OCI-LY1 (cell line): ENCODE measurements at regions not wholly inside any gene's neighbourhood (a gene's known extent, or its start where the extent isn't known, plus 50 kb on each side); places are given as distances from the start of the nearest gene placed in this dataset.

Experiments used
- H2AFZ ChIP-seq: fragments of 200-600 bp; sonication (generic), shearing (Covaris generic); 2 replicates; pipeline ENCODE4 v1.6.0; 2014; ENCODE audit warnings: antibody characterized with exemption, mild to moderate bottlenecking, low read length
- H3F3A ChIP-seq: fragments of 200-600 bp; sonication (generic), shearing (Covaris generic); 2 replicates; pipeline ENCODE4 v1.6.0; 2014; ENCODE audit warnings: mild to moderate bottlenecking, antibody characterized with exemption, low read length, moderate library complexity; ENCODE audit not compliant: insufficient read depth
- H3K27ac ChIP-seq: fragments of 200-600 bp; sonication (generic); 2 replicates; pipeline ENCODE4 v1.5.1; 2014; ENCODE audit warnings: low read length, mixed run types, mild to moderate bottlenecking, low read depth; ENCODE audit not compliant: poor library complexity, severe bottlenecking
- H3K27me3 ChIP-seq: fragments of 200-600 bp; sonication (generic); 2 replicates; pipeline ENCODE4 v1.6.0; 2014; ENCODE audit warnings: antibody characterized with exemption, mild to moderate bottlenecking, low read length, moderate library complexity; ENCODE audit not compliant: insufficient read depth
- H3K36me3 ChIP-seq: fragments of 200-600 bp; sonication (generic); 2 replicates; pipeline ENCODE4 v1.6.1; 2014; ENCODE audit warnings: mild to moderate bottlenecking, antibody characterized with exemption, low read length, moderate library complexity, mixed read lengths; ENCODE audit not compliant: insufficient read depth
- H3K4me1 ChIP-seq: fragments of 200-600 bp; sonication (generic); 2 replicates; pipeline ENCODE4 v1.5.1; 2014; ENCODE audit warnings: mild to moderate bottlenecking, low read length, moderate library complexity; ENCODE audit not compliant: insufficient read depth, severe bottlenecking
- H3K4me2 ChIP-seq: fragments of 200-600 bp; sonication (generic), shearing (Covaris generic); 2 replicates; pipeline ENCODE4 v1.6.1; 2014; ENCODE audit warnings: low read length
- H3K4me3 ChIP-seq: fragments of 200-600 bp; sonication (generic); 2 replicates; pipeline ENCODE4 v1.5.1; 2014; ENCODE audit warnings: low read length, low read depth, mild to moderate bottlenecking, mixed read lengths; ENCODE audit not compliant: poor library complexity, severe bottlenecking
- H3K79me2 ChIP-seq: fragments of 200-600 bp; shearing (Covaris generic); 2 replicates; pipeline ENCODE4 v1.6.1; 2016; ENCODE audit warnings: mixed run types, low read length, mixed read lengths; ENCODE audit not compliant: insufficient read depth
- H3K9ac ChIP-seq: fragments of 200-600 bp; sonication (generic), shearing (Covaris generic); 2 replicates; pipeline ENCODE4 v1.6.1; 2014; ENCODE audit warnings: mild to moderate bottlenecking, low read length, mixed read lengths
- H3K9me2 ChIP-seq: fragments of 200-600 bp; sonication (generic), shearing (Covaris generic); 2 replicates; pipeline ENCODE4 v1.6.1; 2014; ENCODE audit warnings: low read depth, mild to moderate bottlenecking, low read length, mixed read lengths
- H3K9me3 ChIP-seq: fragments of 200-600 bp; shearing (Covaris generic); 2 replicates; pipeline ENCODE4 v1.6.1; 2014; ENCODE audit warnings: low read length, mixed read lengths
- H4K20me1 ChIP-seq: fragments of 200-600 bp; sonication (generic), shearing (Covaris generic); 2 replicates; pipeline ENCODE4 v1.6.0; 2016; ENCODE audit warnings: mild to moderate bottlenecking, low read length; ENCODE audit not compliant: insufficient read depth
- EZH2 ChIP-seq: fragments of 200-600 bp; sonication (generic), shearing (Covaris generic); IDR thresholded peaks from 2 replicates; pipeline ENCODE4 v1.8.0; 2017; ENCODE audit warnings: borderline replicate concordance, mixed run types, mild to moderate bottlenecking, antibody characterized with exemption, low read length, moderate library complexity, mixed read lengths
- TF ChIP-seq, protein P1 (sequence below): fragments of 200-600 bp; sonication (generic), shearing (Covaris generic); IDR thresholded peaks from 2 replicates; pipeline ENCODE4 v1.5.1; 2017; ENCODE audit warnings: mild to moderate bottlenecking, antibody characterized with exemption, low read length, moderate library complexity, mixed read lengths

DNA sequence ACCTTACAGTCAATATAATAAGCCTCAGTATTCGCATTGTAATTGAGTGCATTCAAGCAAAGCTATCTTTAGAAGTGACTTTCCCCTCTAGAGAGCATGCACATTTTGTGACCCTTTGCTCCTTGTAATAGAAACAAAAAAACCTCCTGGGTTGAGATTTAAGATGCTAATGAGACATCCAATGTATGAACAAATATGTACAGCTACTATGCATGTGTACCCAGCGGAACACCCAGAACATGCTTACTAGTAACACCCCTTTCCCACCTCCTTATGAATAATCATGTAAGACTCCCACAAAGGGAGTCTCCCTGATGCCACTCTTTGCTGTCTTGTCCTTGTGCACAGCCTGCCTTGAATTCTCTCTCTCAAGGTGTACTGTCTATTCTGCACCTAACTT, 205.5 kb downstream of the PRR32 start:
- TF ChIP-seq, protein P1, sequence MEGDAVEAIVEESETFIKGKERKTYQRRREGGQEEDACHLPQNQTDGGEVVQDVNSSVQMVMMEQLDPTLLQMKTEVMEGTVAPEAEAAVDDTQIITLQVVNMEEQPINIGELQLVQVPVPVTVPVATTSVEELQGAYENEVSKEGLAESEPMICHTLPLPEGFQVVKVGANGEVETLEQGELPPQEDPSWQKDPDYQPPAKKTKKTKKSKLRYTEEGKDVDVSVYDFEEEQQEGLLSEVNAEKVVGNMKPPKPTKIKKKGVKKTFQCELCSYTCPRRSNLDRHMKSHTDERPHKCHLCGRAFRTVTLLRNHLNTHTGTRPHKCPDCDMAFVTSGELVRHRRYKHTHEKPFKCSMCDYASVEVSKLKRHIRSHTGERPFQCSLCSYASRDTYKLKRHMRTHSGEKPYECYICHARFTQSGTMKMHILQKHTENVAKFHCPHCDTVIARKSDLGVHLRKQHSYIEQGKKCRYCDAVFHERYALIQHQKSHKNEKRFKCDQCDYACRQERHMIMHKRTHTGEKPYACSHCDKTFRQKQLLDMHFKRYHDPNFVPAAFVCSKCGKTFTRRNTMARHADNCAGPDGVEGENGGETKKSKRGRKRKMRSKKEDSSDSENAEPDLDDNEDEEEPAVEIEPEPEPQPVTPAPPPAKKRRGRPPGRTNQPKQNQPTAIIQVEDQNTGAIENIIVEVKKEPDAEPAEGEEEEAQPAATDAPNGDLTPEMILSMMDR = no peak
- TF ChIP-seq EZH2 = no peak
- H3K79me2 ChIP-seq = no peaks in the 10 kb centered on the region
- no peaks in the 10 kb centered on the region for H3K36me3 ChIP-seq
- H3F3A ChIP-seq = no peaks in the 10 kb centered on the region
- H3K4me2 ChIP-seq = no peak overlapping the region
- no peak overlapping the region for H3K9ac ChIP-seq
- H3K9me2 ChIP-seq = no peaks in the 10 kb centered on the region
- H2AFZ ChIP-seq = no peak overlapping the region
- no peaks in the 10 kb centered on the region for H3K27me3 ChIP-seq
- H3K9me3 ChIP-seq = no peaks in the 10 kb centered on the region
- no peak overlapping the region for H3K4me3 ChIP-seq
- no peak overlapping the region for H3K27ac ChIP-seq
- H4K20me1 ChIP-seq = no peaks in the 10 kb centered on the region
- no peaks in the 10 kb centered on the region for H3K4me1 ChIP-seq

DNA sequence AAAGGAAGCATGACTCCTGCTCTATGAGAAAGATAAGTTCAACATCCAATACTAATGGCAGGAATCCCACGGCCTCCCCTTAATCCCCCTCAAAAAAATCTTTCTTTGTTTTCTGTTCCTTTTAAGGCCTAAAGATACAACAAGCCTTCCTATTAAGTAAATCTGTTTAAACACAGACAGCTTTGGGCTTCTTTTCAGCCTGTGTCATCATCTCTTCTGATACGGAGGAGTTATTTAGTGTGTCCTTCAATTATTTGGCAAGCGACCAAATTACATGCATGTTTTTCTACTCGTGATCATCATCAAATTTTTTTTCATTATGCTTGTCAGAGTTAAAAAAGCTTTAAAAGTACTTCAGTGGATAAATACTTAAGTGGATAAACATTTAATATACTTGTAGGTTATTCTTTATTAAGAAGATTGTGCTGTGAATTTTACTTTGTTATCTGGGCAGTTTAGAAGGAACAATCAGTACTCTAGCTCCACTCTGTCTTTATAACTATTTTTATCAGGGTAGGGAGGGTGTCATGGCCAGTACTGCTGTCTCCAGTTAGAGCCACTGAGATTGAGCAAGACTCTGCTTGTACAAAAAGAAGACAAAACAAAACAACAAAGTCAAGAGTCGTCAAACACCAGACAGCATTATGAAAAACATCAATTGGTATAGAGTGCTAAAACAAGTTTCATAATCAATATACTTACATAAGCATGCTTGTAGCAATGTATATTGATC, 210.7 kb downstream of the PRR32 start:
- TF ChIP-seq, protein P1 = no peak
- no peak for TF ChIP-seq EZH2
- no peak overlapping the region for H3K9ac ChIP-seq
- no peaks in the 10 kb centered on the region for H3K4me1 ChIP-seq
- no peaks in the 10 kb centered on the region for H3K79me2 ChIP-seq
- no peak overlapping the region for H3K27ac ChIP-seq
- no peak overlapping the region for H3K4me3 ChIP-seq
- H3K9me2 ChIP-seq = no peaks in the 10 kb centered on the region
- H3K9me3 ChIP-seq = no peaks in the 10 kb centered on the region
- no peak overlapping the region for H3K4me2 ChIP-seq
- H4K20me1 ChIP-seq = no peaks in the 10 kb centered on the region
- no peaks in the 10 kb centered on the region for H3F3A ChIP-seq
- no peak overlapping the region for H2AFZ ChIP-seq
- no peaks in the 10 kb centered on the region for H3K36me3 ChIP-seq
- H3K27me3 ChIP-seq = no peaks in the 10 kb centered on the region

DNA sequence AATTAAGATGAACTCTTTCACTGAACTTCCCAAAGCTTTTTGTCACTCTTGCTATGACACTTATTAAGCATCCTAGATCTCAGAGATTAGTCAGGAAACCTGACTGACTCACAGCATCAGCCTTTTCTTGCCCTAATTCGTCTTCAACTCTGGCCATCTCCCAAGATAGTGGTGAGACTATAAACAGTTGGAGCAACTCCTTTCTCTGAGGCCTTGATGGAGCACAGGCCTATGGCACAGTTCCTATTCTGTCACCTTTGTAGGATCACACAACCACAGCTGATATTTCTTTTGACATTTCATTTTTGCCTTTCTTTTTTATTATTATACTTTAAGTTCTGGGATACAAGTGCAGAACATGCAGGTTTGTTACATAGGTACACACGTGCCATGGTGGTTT, 217.6 kb downstream of the PRR32 start:
- no peaks in the 10 kb centered on the region for H3F3A ChIP-seq
- H3K4me3 ChIP-seq = no peak overlapping the region
- H3K27ac ChIP-seq = no peak overlapping the region
- no peaks in the 10 kb centered on the region for H3K79me2 ChIP-seq
- no peaks in the 10 kb centered on the region for H3K9me3 ChIP-seq
- H3K27me3 ChIP-seq = no peaks in the 10 kb centered on the region
- H2AFZ ChIP-seq = no peak overlapping the region
- H3K4me2 ChIP-seq = no peak overlapping the region
- H3K36me3 ChIP-seq = no peaks in the 10 kb centered on the region
- no peak for TF ChIP-seq EZH2
- TF ChIP-seq, protein P1 = no peak
- no peak overlapping the region for H3K9ac ChIP-seq
- no peaks in the 10 kb centered on the region for H3K4me1 ChIP-seq
- no peaks in the 10 kb centered on the region for H4K20me1 ChIP-seq
- no peaks in the 10 kb centered on the region for H3K9me2 ChIP-seq
